ENCODE measurements at regions not wholly inside any gene's neighbourhood (a gene's known extent, or its start where the extent isn't known, plus 50 kb on each side); places are given as distances from the start of the nearest gene placed in this dataset.

DNA sequence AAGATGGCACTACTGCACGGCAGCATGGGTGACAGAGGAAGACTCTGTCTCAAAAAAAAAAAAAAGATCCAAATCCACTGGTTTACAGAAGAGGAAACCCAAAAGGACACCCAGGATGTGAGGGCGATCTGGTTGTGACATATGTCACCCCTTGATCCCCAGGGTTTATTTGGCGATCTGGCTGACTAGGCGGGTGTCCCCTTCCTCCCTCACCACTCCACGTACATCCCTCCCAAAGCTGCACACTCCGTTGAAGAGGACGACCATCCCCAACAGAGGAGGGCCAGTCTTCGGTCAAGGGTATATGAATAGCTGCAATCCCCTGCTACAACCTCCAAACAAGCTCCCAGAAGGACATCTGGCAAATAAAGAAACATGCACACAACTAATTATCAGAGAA lies 111.6 kb downstream of the HTR5A start:
- Histone ChIP-seq H3K36me3 (no peaks in the 10 kb centered on the region), H3K27ac (replicated peaks in 1 of 4) (no peak overlapping the region), H3K27me3 (peaks cover 0 to 10% (median 0%) of the 10 kb centered on the region in 4 donors), H3K4me1 (no peaks in the 10 kb centered on the region), H3K4me3 (no peak overlapping the region), H3K9me3 (peaks cover 0 to 56% (median 38%) of the 10 kb centered on the region in 4 donors)
- peak; percentile 53 for DNase-seq (ENCODE audit: extremely low spot score)
- intact Hi-C loops (cut with DNase I), result no loop called here
- TF ChIP-seq CTCF (IDR thresholded peaks at IDR 0.05), result no peak
- no peak for TF ChIP-seq POLR2AphosphoS5 (IDR thresholded peaks at IDR 0.05)
- no peak for TF ChIP-seq EP300 (IDR thresholded peaks at IDR 0.05)
- no peak for TF ChIP-seq POLR2A (IDR thresholded peaks at IDR 0.05; ENCODE audit: low read depth)
- 71% methylated on average over 8 of the region's 8 CpGs for WGBS

GRCh38 chr7:155182406-155182970 lies 112.4 kb downstream of the HTR5A start:
- intact Hi-C loops (cut with DNase I), result no loop called here
- no peak overlapping the region for H3K4me3 ChIP-seq

DNA sequence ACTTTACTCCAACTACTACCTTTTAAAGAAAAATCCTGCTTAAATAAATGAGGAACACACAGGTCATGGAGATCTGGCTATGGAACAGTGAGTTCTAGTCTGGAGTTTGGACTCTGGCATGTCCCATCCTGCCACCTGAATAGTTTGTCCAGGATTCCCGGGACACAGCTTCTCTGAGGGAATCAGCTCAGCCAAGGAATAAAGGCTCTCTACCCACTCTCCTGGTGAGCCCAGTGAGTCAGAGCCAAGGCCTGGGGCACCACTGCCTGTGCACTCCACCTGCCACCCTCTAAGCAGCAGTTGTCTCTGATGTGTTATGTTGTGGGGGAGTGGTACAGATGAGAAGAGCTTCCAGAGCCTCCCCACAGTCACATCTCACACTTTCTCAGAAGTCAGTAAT lies 113.5 kb downstream of the HTR5A start:
- intact Hi-C loops (cut with DNase I), result no loop called here
- peaks cover 0 to 19% (median 0%) of the 10 kb centered on the region in 4 donors for H3K27me3 ChIP-seq
- H3K27ac ChIP-seq (replicated peaks in 1 of 4), result no peak overlapping the region
- H3K4me1 ChIP-seq, result no peaks in the 10 kb centered on the region
- peak; percentile 50 for DNase-seq (ENCODE audit: extremely low spot score)
- H3K9me3 ChIP-seq, result peaks cover 0 to 47% (median 27%) of the 10 kb centered on the region in 4 donors
- no peak overlapping the region for H3K4me3 ChIP-seq
- WGBS, result 85% methylated on average over 1 of the region's 1 CpG
- no peaks in the 10 kb centered on the region for H3K36me3 ChIP-seq
- TF ChIP-seq CTCF (IDR thresholded peaks at IDR 0.05) (no peak), POLR2AphosphoS5 (IDR thresholded peaks at IDR 0.05) (no peak), POLR2A (IDR thresholded peaks at IDR 0.05; ENCODE audit: low read depth) (no peak), EP300 (IDR thresholded peaks at IDR 0.05) (no peak)

More at GRCh38 chr7:155182406-155182970, 112.4 kb downstream of the HTR5A start:
- TF ChIP-seq EP300 (IDR thresholded peaks at IDR 0.05), result no peak
- no peak for TF ChIP-seq CTCF (IDR thresholded peaks at IDR 0.05)
- TF ChIP-seq POLR2A (IDR thresholded peaks at IDR 0.05; ENCODE audit: low read depth), result no peak
- TF ChIP-seq POLR2AphosphoS5 (IDR thresholded peaks at IDR 0.05), result no peak
- peak; percentile 86 for DNase-seq (ENCODE audit: extremely low spot score)
- H3K4me1 ChIP-seq, result no peaks in the 10 kb centered on the region
- WGBS, result 92% methylated on average over 7 of the region's 8 CpGs
- no peak overlapping the region for H3K27ac ChIP-seq (replicated peaks in 1 of 4)
- no peaks in the 10 kb centered on the region for H3K36me3 ChIP-seq
- peaks cover 0 to 56% (median 32%) of the 10 kb centered on the region in 4 donors for H3K9me3 ChIP-seq
- H3K27me3 ChIP-seq, result peaks cover 0 to 14% (median 0%) of the 10 kb centered on the region in 4 donors

DNA sequence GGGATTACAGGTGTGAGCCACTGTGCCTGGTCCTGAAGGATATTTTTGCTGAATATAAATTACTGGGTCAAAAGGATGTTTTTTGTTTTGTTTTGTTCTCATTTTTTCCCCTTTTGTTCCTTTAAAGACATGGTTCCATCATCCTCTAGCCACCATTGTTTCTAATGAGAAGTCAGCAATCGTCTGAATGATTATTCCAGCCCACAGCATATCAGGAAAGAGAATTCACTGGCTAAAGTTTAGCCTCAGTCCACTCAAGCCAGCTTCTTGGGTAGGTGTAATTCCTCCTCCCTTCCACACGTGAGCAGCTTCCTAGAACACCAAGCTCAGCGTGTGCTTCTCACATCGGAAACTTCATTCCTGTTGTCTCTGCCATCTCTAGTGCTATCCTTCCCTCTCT lies 112.8 kb upstream of the INSIG1 start:
- intact Hi-C loops (cut with DNase I), result no loop called here

More for the DNA sequence above, 112.8 kb upstream of the INSIG1 start:
- H3K36me3 ChIP-seq, result no peaks in the 10 kb centered on the region
- no peak for DNase-seq (ENCODE audit: extremely low spot score)
- no peak for TF ChIP-seq POLR2AphosphoS5 (IDR thresholded peaks at IDR 0.05)
- no peak for TF ChIP-seq CTCF (IDR thresholded peaks at IDR 0.05)
- no peak for TF ChIP-seq POLR2A (IDR thresholded peaks at IDR 0.05; ENCODE audit: low read depth)
- TF ChIP-seq EP300 (IDR thresholded peaks at IDR 0.05), result no peak
- H3K27ac ChIP-seq (replicated peaks in 1 of 4), result no peak overlapping the region
- H3K9me3 ChIP-seq, result peaks cover 0 to 47% (median 27%) of the 10 kb centered on the region in 4 donors
- 77% methylated on average over 4 of the region's 4 CpGs for WGBS
- no peaks in the 10 kb centered on the region for H3K4me1 ChIP-seq
- peaks cover 0 to 24% (median 0%) of the 10 kb centered on the region in 4 donors for H3K27me3 ChIP-seq
- no peak overlapping the region for H3K4me3 ChIP-seq
